ENCODE measurements at regions not wholly inside any gene's neighbourhood (a gene's known extent, or its start where the extent isn't known, plus 50 kb on each side); places are given as distances from the start of the nearest gene placed in this dataset.
"Not testable (repeated sequence)": the region's sequence is repeated elsewhere in the genome, so short reads cannot be mapped to it uniquely, and the experiment has no call there.

- H3K4me3 ChIP-seq (ENCODE audit: low read length in 2 of 2); H3K4me1 ChIP-seq (ENCODE audit: control insufficient read depth in 2 of 2, insufficient read depth in 1 of 2, low read depth in 1 of 2, low read length in 2 of 2); H3K23ac ChIP-seq (ENCODE audit: low read depth, low read length, poor library complexity); H3K36me3 ChIP-seq (replicated peaks in 1 of 2; ENCODE audit: control insufficient read depth in 2 of 2, insufficient read depth in 2 of 2, low read length in 2 of 2); H3K4me2 ChIP-seq (ENCODE audit: insufficient read depth, low read length, poor library complexity, severe bottlenecking); H3K18ac ChIP-seq (ENCODE audit: low read length); H2BK12ac ChIP-seq (ENCODE audit: low read length); DNase-seq (ENCODE audit: low spot score); H3K27me3 ChIP-seq (ENCODE audit: control insufficient read depth in 3 of 3, insufficient read depth in 3 of 3, low read depth in 1 of 3, low read length in 3 of 3); H3K79me1 ChIP-seq (ENCODE audit: low read depth, low read length); H4K91ac ChIP-seq (ENCODE audit: low read depth, low read length, poor library complexity); H2BK15ac ChIP-seq (ENCODE audit: low read length); H2AK5ac ChIP-seq (ENCODE audit: low read depth, low read length); H2BK5ac ChIP-seq (ENCODE audit: low read length); H3K9me3 ChIP-seq (replicated peaks in 1 of 2; ENCODE audit: control insufficient read depth in 2 of 2, insufficient read depth in 1 of 2, low read depth in 1 of 2, low read length in 2 of 2); H2BK120ac ChIP-seq (ENCODE audit: low read depth, low read length); H4K8ac ChIP-seq (ENCODE audit: low read depth, low read length); H3K27ac ChIP-seq (replicated peaks; ENCODE audit: low read length); H2AFZ ChIP-seq (ENCODE audit: low read length); H3K4ac ChIP-seq (ENCODE audit: low read length); H3K9ac ChIP-seq (ENCODE audit: low read depth, low read length, poor library complexity); H3K14ac ChIP-seq (ENCODE audit: low read length): not testable (repeated sequence)
- no CpG with 5 or more reads among the region's 4 CpGs for WGBS, 2 donors (ENCODE audit: extremely low coverage in 2 of 2, insufficient read length in 2 of 2, insufficient replicate concordance in 1 of 2)
These were observed 186.3 kb downstream of the AEBP2 start for GRCh38 chr12:19625551-19625950.

- Histone ChIP-seq H2BK15ac (ENCODE audit: low read length) (no peak overlapping the region), H3K79me1 (ENCODE audit: low read depth, low read length) (no peaks in the 10 kb centered on the region), H3K27me3 (ENCODE audit: control insufficient read depth in 3 of 3, insufficient read depth in 3 of 3, low read depth in 1 of 3, low read length in 3 of 3) (no peaks in the 10 kb centered on the region), H3K4ac (ENCODE audit: low read length) (no peak overlapping the region), H3K9ac (ENCODE audit: low read depth, low read length, poor library complexity) (no peak overlapping the region), H3K4me1 (ENCODE audit: control insufficient read depth in 2 of 2, insufficient read depth in 1 of 2, low read depth in 1 of 2, low read length in 2 of 2) (peaks cover 0 to 1% of the 10 kb centered on the region in 2 donors), H2BK120ac (ENCODE audit: low read depth, low read length) (no peak overlapping the region), H2BK12ac (ENCODE audit: low read length) (no peak overlapping the region), H3K18ac (ENCODE audit: low read length) (no peak overlapping the region), H3K23ac (ENCODE audit: low read depth, low read length, poor library complexity) (no peak overlapping the region), H4K91ac (ENCODE audit: low read depth, low read length, poor library complexity) (no peak overlapping the region), H3K27ac (replicated peaks; ENCODE audit: low read length) (no peak overlapping the region), H4K8ac (ENCODE audit: low read depth, low read length) (no peak overlapping the region), H3K36me3 (replicated peaks in 1 of 2; ENCODE audit: control insufficient read depth in 2 of 2, insufficient read depth in 2 of 2, low read length in 2 of 2) (no peaks in the 10 kb centered on the region), H3K14ac (ENCODE audit: low read length) (no peak overlapping the region), H3K9me3 (replicated peaks in 1 of 2; ENCODE audit: control insufficient read depth in 2 of 2, insufficient read depth in 1 of 2, low read depth in 1 of 2, low read length in 2 of 2) (no peaks in the 10 kb centered on the region), H3K4me2 (ENCODE audit: insufficient read depth, low read length, poor library complexity, severe bottlenecking) (no peak overlapping the region), H2AK5ac (ENCODE audit: low read depth, low read length) (no peak overlapping the region), H3K4me3 (ENCODE audit: low read length in 2 of 2) (no peak overlapping the region), H2BK5ac (ENCODE audit: low read length) (no peak overlapping the region), H2AFZ (ENCODE audit: low read length) (no peak overlapping the region)
- WGBS, 2 donors (ENCODE audit: extremely low coverage in 2 of 2, insufficient read length in 2 of 2, insufficient replicate concordance in 1 of 2): no CpG with 5 or more reads among the region's 2 CpGs
- DNase-seq (ENCODE audit: low spot score): no peak
These were observed 188.4 kb downstream of the AEBP2 start for GRCh38 chr12:19627719-19628118.

- Histone ChIP-seq H2BK5ac (ENCODE audit: low read length) (no peak overlapping the region), H3K14ac (ENCODE audit: low read length) (no peak overlapping the region), H3K4me3 (ENCODE audit: low read length in 2 of 2) (no peak overlapping the region), H3K18ac (ENCODE audit: low read length) (no peak overlapping the region), H4K91ac (ENCODE audit: low read depth, low read length, poor library complexity) (no peak overlapping the region), H4K8ac (ENCODE audit: low read depth, low read length) (no peak overlapping the region), H2BK12ac (ENCODE audit: low read length) (no peak overlapping the region), H3K9ac (ENCODE audit: low read depth, low read length, poor library complexity) (no peak overlapping the region), H2AK5ac (ENCODE audit: low read depth, low read length) (no peak overlapping the region), H3K36me3 (replicated peaks in 1 of 2; ENCODE audit: control insufficient read depth in 2 of 2, insufficient read depth in 2 of 2, low read length in 2 of 2) (no peaks in the 10 kb centered on the region), H2AFZ (ENCODE audit: low read length) (no peak overlapping the region), H3K27me3 (ENCODE audit: control insufficient read depth in 3 of 3, insufficient read depth in 3 of 3, low read depth in 1 of 3, low read length in 3 of 3) (no peaks in the 10 kb centered on the region), H3K4me1 (ENCODE audit: control insufficient read depth in 2 of 2, insufficient read depth in 1 of 2, low read depth in 1 of 2, low read length in 2 of 2) (no peaks in the 10 kb centered on the region), H3K9me3 (replicated peaks in 1 of 2; ENCODE audit: control insufficient read depth in 2 of 2, insufficient read depth in 1 of 2, low read depth in 1 of 2, low read length in 2 of 2) (no peaks in the 10 kb centered on the region), H3K4me2 (ENCODE audit: insufficient read depth, low read length, poor library complexity, severe bottlenecking) (no peak overlapping the region), H3K23ac (ENCODE audit: low read depth, low read length, poor library complexity) (no peak overlapping the region), H2BK120ac (ENCODE audit: low read depth, low read length) (no peak overlapping the region), H3K27ac (replicated peaks; ENCODE audit: low read length) (no peak overlapping the region), H2BK15ac (ENCODE audit: low read length) (no peak overlapping the region), H3K79me1 (ENCODE audit: low read depth, low read length) (no peaks in the 10 kb centered on the region), H3K4ac (ENCODE audit: low read length) (no peak overlapping the region)
- DNase-seq (ENCODE audit: low spot score): no peak
- WGBS, 2 donors (ENCODE audit: extremely low coverage in 2 of 2, insufficient read length in 2 of 2, insufficient replicate concordance in 1 of 2): no CpG with 5 or more reads among the region's 1 CpG
These were observed 191.2 kb downstream of the AEBP2 start for GRCh38 chr12:19630536-19630935.

GRCh38 chr12:19633194-19633593, 193.9 kb downstream of the AEBP2 start:
- DNase-seq (ENCODE audit: low spot score): no peak
- H3K4ac ChIP-seq (ENCODE audit: low read length): no peak overlapping the region
- H3K79me1 ChIP-seq (ENCODE audit: low read depth, low read length): no peaks in the 10 kb centered on the region
- H3K14ac ChIP-seq (ENCODE audit: low read length): no peak overlapping the region
- H4K91ac ChIP-seq (ENCODE audit: low read depth, low read length, poor library complexity): no peak overlapping the region
- no peaks in the 10 kb centered on the region for H3K9me3 ChIP-seq (replicated peaks in 1 of 2; ENCODE audit: control insufficient read depth in 2 of 2, insufficient read depth in 1 of 2, low read depth in 1 of 2, low read length in 2 of 2)
- H2AFZ ChIP-seq (ENCODE audit: low read length): no peak overlapping the region
- no peak overlapping the region for H2BK12ac ChIP-seq (ENCODE audit: low read length)
- no peak overlapping the region for H2BK120ac ChIP-seq (ENCODE audit: low read depth, low read length)
- H3K4me1 ChIP-seq (ENCODE audit: control insufficient read depth in 2 of 2, insufficient read depth in 1 of 2, low read depth in 1 of 2, low read length in 2 of 2): no peaks in the 10 kb centered on the region
- H3K4me2 ChIP-seq (ENCODE audit: insufficient read depth, low read length, poor library complexity, severe bottlenecking): no peak overlapping the region
- no peak overlapping the region for H3K27ac ChIP-seq (replicated peaks; ENCODE audit: low read length)
- no CpG with 5 or more reads among the region's 2 CpGs for WGBS, 2 donors (ENCODE audit: extremely low coverage in 2 of 2, insufficient read length in 2 of 2, insufficient replicate concordance in 1 of 2)
- H2BK5ac ChIP-seq (ENCODE audit: low read length): no peak overlapping the region
- no peak overlapping the region for H2AK5ac ChIP-seq (ENCODE audit: low read depth, low read length)
- no peak overlapping the region for H3K9ac ChIP-seq (ENCODE audit: low read depth, low read length, poor library complexity)
- H4K8ac ChIP-seq (ENCODE audit: low read depth, low read length): no peak overlapping the region
- H3K27me3 ChIP-seq (ENCODE audit: control insufficient read depth in 3 of 3, insufficient read depth in 3 of 3, low read depth in 1 of 3, low read length in 3 of 3): no peaks in the 10 kb centered on the region
- H3K23ac ChIP-seq (ENCODE audit: low read depth, low read length, poor library complexity): no peak overlapping the region
- no peaks in the 10 kb centered on the region for H3K36me3 ChIP-seq (replicated peaks in 1 of 2; ENCODE audit: control insufficient read depth in 2 of 2, insufficient read depth in 2 of 2, low read length in 2 of 2)
- H2BK15ac ChIP-seq (ENCODE audit: low read length): no peak overlapping the region
- H3K18ac ChIP-seq (ENCODE audit: low read length): no peak overlapping the region
- H3K4me3 ChIP-seq (ENCODE audit: low read length in 2 of 2): no peak overlapping the region
